MCF 10A (cell line): ENCODE measurements at regions not wholly inside any gene's neighbourhood (a gene's known extent, or its start where the extent isn't known, plus 50 kb on each side); places are given as distances from the start of the nearest gene placed in this dataset.

ENCODE experiments used
- BruUV-seq: library from RNA; stranded (reverse); fragments of 400-500 nt; replicated peaks from 2 replicates; lab custom pipeline; 2021; lab: Mats Ljungman, UMichigan
- CTCF ChIA-PET: fragments of 300-600 bp; sonication (Branson Sonifier 250); formaldehyde crosslinking; extraction: SDS; loops from one replicate; lab custom pipeline; 2021; ENCODE audit warnings: antibody characterized with exemption, inconsistent platforms; lab: Yijun Ruan, JAX
- POLR2A ChIA-PET: fragments of 300-600, 350-650 bp; sonication (Branson Sonifier 250); formaldehyde crosslinking; extraction: SDS; loops from one replicate; lab custom pipeline; 2020; ENCODE audit warnings: antibody characterized with exemption, inconsistent platforms; lab: Yijun Ruan, JAX
- DNase-seq: peaks from one replicate; pipeline ENCODE4 v3.0.0-alpha.2; 2018; ENCODE audit not compliant: unreplicated experiment
- H3K27ac Mint-ChIP-seq: one replicate; pipeline ENCODE4 v1.8.0; 2022; ENCODE audit warnings: mild to moderate bottlenecking, low read depth, mixed read lengths; ENCODE audit not compliant: unreplicated experiment
- H3K27me3 Mint-ChIP-seq: one replicate; pipeline ENCODE4 v1.8.0; 2022; ENCODE audit warnings: mixed read lengths; ENCODE audit not compliant: insufficient read depth, unreplicated experiment
- H3K36me3 Mint-ChIP-seq: one replicate; pipeline ENCODE4 v1.8.0; 2022; ENCODE audit warnings: mild to moderate bottlenecking, moderate library complexity, mixed read lengths; ENCODE audit not compliant: insufficient read depth, unreplicated experiment
- H3K4me1 Mint-ChIP-seq: one replicate; pipeline ENCODE4 v1.8.0; 2022; ENCODE audit warnings: mixed read lengths; ENCODE audit not compliant: insufficient read depth, unreplicated experiment
- H3K4me3 Mint-ChIP-seq: one replicate; pipeline ENCODE4 v1.8.0; 2022; ENCODE audit warnings: mild to moderate bottlenecking, moderate library complexity, mixed read lengths; ENCODE audit not compliant: unreplicated experiment
- H3K9me3 Mint-ChIP-seq: one replicate; pipeline ENCODE4 v1.8.0; 2022; ENCODE audit warnings: mixed read lengths; ENCODE audit not compliant: unreplicated experiment
- intact Hi-C: fragments of 100-400 bp; cut with micrococcal nuclease; formaldehyde crosslinking; loops from 2 replicates; pipeline ENCODE4 v1.14.1; 2022
- TF ChIP-seq, protein P1 (sequence below): fragments of 200-600 bp; IDR thresholded peaks from one replicate; pipeline ENCODE4 v1.8.0; 2022; ENCODE audit warnings: antibody characterized with exemption, mild to moderate bottlenecking; ENCODE audit not compliant: unreplicated experiment

DNA sequence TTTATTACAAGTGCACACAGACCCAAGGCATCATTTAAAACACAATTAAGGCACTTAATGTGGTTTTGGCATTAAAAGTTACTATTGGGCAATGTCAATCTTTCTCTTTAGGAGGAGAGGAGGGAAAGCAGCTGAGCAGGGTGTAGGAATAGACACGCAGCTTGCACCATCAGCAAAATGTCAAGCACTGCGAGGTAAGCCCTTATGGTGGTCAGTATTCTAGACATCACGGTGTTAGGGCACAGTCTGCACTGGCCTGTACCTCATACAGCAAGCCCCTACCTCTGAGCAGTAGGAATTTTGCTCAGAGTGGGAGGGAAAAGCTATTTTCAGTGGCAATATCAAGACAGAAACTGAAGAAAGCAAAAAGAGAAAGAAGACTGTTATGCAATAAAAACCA lies 62.0 kb upstream of the ESRRG start:
- TF ChIP-seq, protein P1, sequence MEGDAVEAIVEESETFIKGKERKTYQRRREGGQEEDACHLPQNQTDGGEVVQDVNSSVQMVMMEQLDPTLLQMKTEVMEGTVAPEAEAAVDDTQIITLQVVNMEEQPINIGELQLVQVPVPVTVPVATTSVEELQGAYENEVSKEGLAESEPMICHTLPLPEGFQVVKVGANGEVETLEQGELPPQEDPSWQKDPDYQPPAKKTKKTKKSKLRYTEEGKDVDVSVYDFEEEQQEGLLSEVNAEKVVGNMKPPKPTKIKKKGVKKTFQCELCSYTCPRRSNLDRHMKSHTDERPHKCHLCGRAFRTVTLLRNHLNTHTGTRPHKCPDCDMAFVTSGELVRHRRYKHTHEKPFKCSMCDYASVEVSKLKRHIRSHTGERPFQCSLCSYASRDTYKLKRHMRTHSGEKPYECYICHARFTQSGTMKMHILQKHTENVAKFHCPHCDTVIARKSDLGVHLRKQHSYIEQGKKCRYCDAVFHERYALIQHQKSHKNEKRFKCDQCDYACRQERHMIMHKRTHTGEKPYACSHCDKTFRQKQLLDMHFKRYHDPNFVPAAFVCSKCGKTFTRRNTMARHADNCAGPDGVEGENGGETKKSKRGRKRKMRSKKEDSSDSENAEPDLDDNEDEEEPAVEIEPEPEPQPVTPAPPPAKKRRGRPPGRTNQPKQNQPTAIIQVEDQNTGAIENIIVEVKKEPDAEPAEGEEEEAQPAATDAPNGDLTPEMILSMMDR: no peak
- no peaks in the 10 kb centered on the region for H3K9me3 Mint-ChIP-seq
- intact Hi-C loops: no loop called here
- no peak overlapping the region for H3K4me3 Mint-ChIP-seq
- no peaks in the 10 kb centered on the region for H3K36me3 Mint-ChIP-seq
- no peak for DNase-seq
- no peaks in the 10 kb centered on the region for H3K27me3 Mint-ChIP-seq
- BruUV-seq: no TSS peak
- CTCF ChIA-PET: interaction anchor here (0.7 to 1.0 kb wide), 3 partner anchors 9 to 238 kb away, joined by 3 to 4 read pairs (median 4); no protein-coding TSS in a partner anchor
- no peak overlapping the region for H3K27ac Mint-ChIP-seq
- POLR2A ChIA-PET: interaction anchor here (0.7 kb wide), 1 partner anchor 1004 kb away, joined by 4 read pairs; no protein-coding TSS in a partner anchor
- no peaks in the 10 kb centered on the region for H3K4me1 Mint-ChIP-seq

DNA sequence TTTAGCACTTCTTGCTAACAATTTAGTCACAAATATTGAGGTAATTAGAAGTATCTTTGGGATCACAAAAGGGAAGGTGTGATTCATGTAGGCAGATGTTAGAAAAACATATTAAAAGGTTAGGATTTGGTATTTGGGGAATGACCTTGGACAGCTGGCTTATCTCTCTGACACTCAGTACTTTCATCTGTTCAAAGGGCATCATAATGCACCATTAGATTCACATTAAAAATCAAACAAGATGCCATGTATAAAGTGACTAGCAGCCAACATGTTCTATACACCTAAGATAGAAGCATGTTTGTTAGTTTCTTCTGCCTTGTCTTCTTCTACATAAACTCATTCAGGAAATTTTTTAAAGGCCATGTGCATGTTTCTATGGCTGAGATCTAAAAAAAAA lies 56.5 kb upstream of the ESRRG start:
- H3K4me1 Mint-ChIP-seq: no peaks in the 10 kb centered on the region
- peaks cover 6% of the 10 kb centered on the region for H3K9me3 Mint-ChIP-seq
- no peak overlapping the region for H3K4me3 Mint-ChIP-seq
- intact Hi-C loops: no loop called here
- BruUV-seq: no TSS peak
- H3K27me3 Mint-ChIP-seq: no peaks in the 10 kb centered on the region
- ChIA-PET POLR2A (interaction anchor here (1.0 kb wide), 1 partner anchor 10 kb away, joined by 4 read pairs; no protein-coding TSS in a partner anchor), CTCF (interaction anchor here (1.1 to 1.3 kb wide), 3 partner anchors 8 to 53 kb away, joined by 3 to 4 read pairs (median 4); no protein-coding TSS in a partner anchor)
- no peaks in the 10 kb centered on the region for H3K36me3 Mint-ChIP-seq
- no peak overlapping the region for H3K27ac Mint-ChIP-seq
- TF ChIP-seq, protein P1: no peak
- no peak for DNase-seq

DNA sequence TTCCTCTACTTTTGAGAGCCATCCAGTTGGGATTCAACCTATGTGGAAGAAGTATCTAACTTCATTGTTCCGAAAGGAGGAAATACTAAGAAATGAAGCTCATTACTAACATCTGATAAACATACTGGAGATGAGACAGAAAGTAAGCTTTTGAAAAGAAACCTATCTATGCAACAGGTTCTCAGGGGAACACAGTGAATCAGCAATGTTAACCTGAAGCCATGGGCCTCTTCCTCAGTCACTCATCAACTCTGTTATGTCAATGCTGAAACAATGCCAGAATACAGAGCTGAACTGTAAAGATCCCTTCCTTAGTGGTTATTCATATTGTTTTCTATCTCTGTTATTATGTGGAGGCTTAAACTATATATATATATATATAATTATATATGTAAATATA lies 55.5 kb upstream of the ESRRG start:
- DNase-seq: no peak
- Mint-ChIP-seq H3K36me3 (no peaks in the 10 kb centered on the region), H3K9me3 (peaks cover 6% of the 10 kb centered on the region), H3K27ac (no peak overlapping the region), H3K4me3 (no peak overlapping the region), H3K27me3 (no peaks in the 10 kb centered on the region), H3K4me1 (no peaks in the 10 kb centered on the region)
- ChIA-PET CTCF (interaction anchor here (0.6 to 1.3 kb wide), 3 partner anchors 10 to 29 kb away, joined by 3 to 5 read pairs (median 4); no protein-coding TSS in a partner anchor), POLR2A (no interaction called here)
- BruUV-seq: no TSS peak
- TF ChIP-seq, protein P1: no peak
- intact Hi-C loops: no loop called here

DNA sequence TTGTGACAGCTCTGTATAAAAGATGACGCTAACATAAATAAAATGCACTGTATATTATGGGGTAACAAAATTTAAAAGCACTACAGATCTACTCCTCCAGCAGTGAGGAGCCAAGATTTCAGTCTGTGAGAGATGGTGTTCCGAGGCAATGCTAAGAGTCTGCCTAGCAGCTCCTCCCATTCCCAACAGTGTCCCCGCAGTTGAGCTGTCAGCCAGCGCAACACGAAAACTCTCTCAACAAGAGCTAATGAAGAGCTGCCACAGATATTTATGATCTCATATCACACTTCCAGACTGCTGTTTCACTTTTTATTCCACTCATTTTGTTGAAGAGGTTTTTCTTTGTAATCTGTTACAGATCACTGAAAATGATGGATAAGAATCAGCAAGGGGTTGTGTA lies 53.9 kb upstream of the ESRRG start:
- ChIA-PET CTCF (interaction anchor here (0.5 to 1.7 kb wide), 3 partner anchors 18 to 310 kb away, joined by 3 to 4 read pairs (median 3); no protein-coding TSS in a partner anchor), POLR2A (interaction anchor here (0.6 kb wide), 1 partner anchor 29 kb away, joined by 3 read pairs; no protein-coding TSS in a partner anchor)
- H3K36me3 Mint-ChIP-seq: no peaks in the 10 kb centered on the region
- H3K9me3 Mint-ChIP-seq: peaks cover 6% of the 10 kb centered on the region
- no TSS peak for BruUV-seq
- no peaks in the 10 kb centered on the region for H3K4me1 Mint-ChIP-seq
- TF ChIP-seq, protein P1: no peak
- no peaks in the 10 kb centered on the region for H3K27me3 Mint-ChIP-seq
- no peak overlapping the region for H3K4me3 Mint-ChIP-seq
- H3K27ac Mint-ChIP-seq: no peak overlapping the region
- DNase-seq: no peak
- intact Hi-C loops: no loop called here
